ENCODE measurements at regions not wholly inside any gene's neighbourhood (a gene's known extent, or its start where the extent isn't known, plus 50 kb on each side); places are given as distances from the start of the nearest gene placed in this dataset.

- TF ChIP-seq, protein P1, sequence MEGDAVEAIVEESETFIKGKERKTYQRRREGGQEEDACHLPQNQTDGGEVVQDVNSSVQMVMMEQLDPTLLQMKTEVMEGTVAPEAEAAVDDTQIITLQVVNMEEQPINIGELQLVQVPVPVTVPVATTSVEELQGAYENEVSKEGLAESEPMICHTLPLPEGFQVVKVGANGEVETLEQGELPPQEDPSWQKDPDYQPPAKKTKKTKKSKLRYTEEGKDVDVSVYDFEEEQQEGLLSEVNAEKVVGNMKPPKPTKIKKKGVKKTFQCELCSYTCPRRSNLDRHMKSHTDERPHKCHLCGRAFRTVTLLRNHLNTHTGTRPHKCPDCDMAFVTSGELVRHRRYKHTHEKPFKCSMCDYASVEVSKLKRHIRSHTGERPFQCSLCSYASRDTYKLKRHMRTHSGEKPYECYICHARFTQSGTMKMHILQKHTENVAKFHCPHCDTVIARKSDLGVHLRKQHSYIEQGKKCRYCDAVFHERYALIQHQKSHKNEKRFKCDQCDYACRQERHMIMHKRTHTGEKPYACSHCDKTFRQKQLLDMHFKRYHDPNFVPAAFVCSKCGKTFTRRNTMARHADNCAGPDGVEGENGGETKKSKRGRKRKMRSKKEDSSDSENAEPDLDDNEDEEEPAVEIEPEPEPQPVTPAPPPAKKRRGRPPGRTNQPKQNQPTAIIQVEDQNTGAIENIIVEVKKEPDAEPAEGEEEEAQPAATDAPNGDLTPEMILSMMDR (IDR thresholded peaks at IDR 0.05): no peak
- TF ChIP-seq POLR2A (IDR thresholded peaks at IDR 0.05): no peak
These were observed 1498.1 kb upstream of the PCDH10 start for GRCh38 chr4:131650951-131651350.
